Liver (tissue), 7 donors: ENCODE measurements at regions not wholly inside any gene's neighbourhood (a gene's known extent, or its start where the extent isn't known, plus 50 kb on each side); places are given as distances from the start of the nearest gene placed in this dataset.

Experiments used
- DNase-seq: peaks from one replicate; pipeline ENCODE4 v3.0.0-alpha.2; 2017; ENCODE audit warnings: low spot score
- H3K27ac ChIP-seq, 2 donors: one replicate each; pipeline ENCODE4 v1.7.0; 2013; ENCODE audit warnings: inconsistent platforms in 2 of 2, low read length in 2 of 2, control low read depth in 1 of 2, low read depth in 1 of 2, mild to moderate bottlenecking in 1 of 2
- H3K27me3 ChIP-seq, 4 donors: one replicate each; pipeline versions ENCODE4 v1.6.1 to v1.7.0; 2013; ENCODE audit warnings: low read length in 3 of 4, inconsistent platforms in 1 of 4, mild to moderate bottlenecking in 1 of 4, moderate library complexity in 1 of 4; ENCODE audit not compliant: control insufficient read depth in 4 of 4, insufficient read depth in 4 of 4
- H3K36me3 ChIP-seq, 4 donors: one replicate each; pipeline versions ENCODE4 v1.6.1 to v1.7.0; 2013; ENCODE audit warnings: low read length in 3 of 4, mild to moderate bottlenecking in 3 of 4, low read depth in 1 of 4, moderate library complexity in 1 of 4; ENCODE audit not compliant: control insufficient read depth in 4 of 4, insufficient read depth in 3 of 4
- H3K4me1 ChIP-seq, 4 donors: one replicate each; pipeline versions ENCODE4 v1.6.1 to v1.7.0; 2013; ENCODE audit warnings: low read length in 3 of 4, mild to moderate bottlenecking in 3 of 4, moderate library complexity in 1 of 4; ENCODE audit not compliant: control insufficient read depth in 4 of 4, insufficient read depth in 4 of 4
- H3K4me3 ChIP-seq, 3 donors: one replicate each; pipeline versions ENCODE4 v1.6.1 to v1.7.0; 2013; ENCODE audit warnings: low read length in 3 of 3, control low read depth in 1 of 3, low read depth in 1 of 3, mild to moderate bottlenecking in 1 of 3
- H3K9ac ChIP-seq, 2 donors: one replicate each; pipeline ENCODE4 v1.7.0; 2013; ENCODE audit warnings: low read length in 2 of 2, mild to moderate bottlenecking in 2 of 2, moderate library complexity in 2 of 2, control low read depth in 1 of 2, low read depth in 1 of 2
- H3K9me3 ChIP-seq, 4 donors: one replicate each; pipeline versions ENCODE4 v1.6.1 to v1.7.0; 2013; ENCODE audit warnings: low read length in 3 of 4; ENCODE audit not compliant: control insufficient read depth in 4 of 4
- EGR1 ChIP-seq, 2 donors: IDR thresholded peaks; 2 replicates each; pipeline ENCODE4 v1.6.1; 2016 to 2018; ENCODE audit warnings: antibody characterized with exemption in 2 of 2, low read depth in 2 of 2
- FOXA1 ChIP-seq: IDR thresholded peaks from 2 replicates; pipeline ENCODE4 v1.6.1; 2016; ENCODE audit warnings: antibody characterized with exemption
- GABPA ChIP-seq, 2 donors: IDR thresholded peaks in 1 of 2; conservative IDR thresholded peaks in 1 of 2; 2 replicates each; pipeline ENCODE4 v1.6.1; 2016; ENCODE audit warnings: antibody characterized with exemption in 2 of 2, mild to moderate bottlenecking in 1 of 2, moderate library complexity in 1 of 2
- HNF4A ChIP-seq, 2 donors: conservative IDR thresholded peaks; 2 replicates each; pipeline ENCODE4 v1.6.1; 2016; ENCODE audit warnings: antibody characterized with exemption in 2 of 2, mild to moderate bottlenecking in 2 of 2
- HNF4G ChIP-seq: IDR thresholded peaks from 2 replicates; pipeline ENCODE4 v1.6.1; 2016; ENCODE audit warnings: antibody characterized with exemption
- JUND ChIP-seq, 2 donors: IDR thresholded peaks; 2 replicates each; pipeline ENCODE4 v1.6.1; 2016; ENCODE audit warnings: antibody characterized with exemption in 2 of 2
- NR2F2 ChIP-seq: IDR thresholded peaks from 2 replicates; pipeline ENCODE4 v1.6.1; 2016; ENCODE audit warnings: antibody characterized with exemption
- RAD21 ChIP-seq, 2 donors: IDR thresholded peaks; 2 replicates each; pipeline ENCODE4 v1.6.1; 2016; ENCODE audit warnings: antibody characterized with exemption in 2 of 2, mild to moderate bottlenecking in 2 of 2
- SP1 ChIP-seq: IDR thresholded peaks from 2 replicates; pipeline ENCODE4 v1.6.1; 2018; ENCODE audit warnings: antibody characterized with exemption, mild to moderate bottlenecking
- TAF1 ChIP-seq: conservative IDR thresholded peaks from 2 replicates; pipeline ENCODE4 v1.6.1; 2016; ENCODE audit warnings: antibody characterized with exemption, mild to moderate bottlenecking
- YY1 ChIP-seq: IDR thresholded peaks from 2 replicates; pipeline ENCODE4 v1.6.1; 2016; ENCODE audit warnings: antibody characterized with exemption, mild to moderate bottlenecking
- WGBS: extraction: QIAGEN DNeasy Blood & Tissue Kit; methylation state at CpG from one replicate; pipeline ENCODE4 v1.1.7; 2013; 5-methylcytosine and 5-hydroxymethylcytosine counted together
- TF ChIP-seq, protein P1 (sequence below): IDR thresholded peaks from 2 replicates; pipeline ENCODE4 v1.6.1; 2016; ENCODE audit warnings: antibody characterized with exemption, mild to moderate bottlenecking
- TF ChIP-seq, protein P2 (sequence below): IDR thresholded peaks from 2 replicates; pipeline ENCODE4 v1.6.1; 2016; ENCODE audit warnings: antibody characterized with exemption
- TF ChIP-seq, protein P3 (sequence below): IDR thresholded peaks from 2 replicates; pipeline ENCODE4 v1.6.1; 2016; ENCODE audit warnings: antibody characterized with exemption
- TF ChIP-seq, protein P4 (sequence below): IDR thresholded peaks from 2 replicates; pipeline ENCODE4 v1.6.1; 2016; ENCODE audit warnings: antibody characterized with exemption
- donor health status: healthy.
- donor health status: healthy.
- donor health status: healthy.
- donor health status: healthy.

DNA sequence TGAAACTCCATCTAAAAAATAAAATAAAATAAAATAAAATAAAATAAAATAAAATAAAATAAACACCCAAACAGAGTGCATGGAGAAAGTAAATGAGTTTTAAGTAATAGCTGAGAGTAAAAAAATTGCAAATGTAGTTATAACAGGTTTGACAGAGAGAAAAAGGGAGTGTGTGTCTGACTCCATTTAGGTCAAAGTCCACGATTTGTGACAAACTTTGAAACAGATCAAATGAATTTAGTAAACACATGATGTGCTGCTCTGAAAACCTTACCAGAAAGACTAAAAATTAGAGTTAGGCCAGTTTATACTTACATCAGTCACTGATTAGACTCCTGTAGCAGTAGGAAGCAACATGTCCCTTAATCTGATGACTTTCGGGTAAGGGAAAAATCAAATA lies 346.6 kb downstream of the PARP8 start:
- no peak overlapping the region for H3K27ac ChIP-seq
- no peak for TF ChIP-seq EGR1 (IDR thresholded peaks at IDR 0.05; ENCODE audit: low read depth in 2 of 2)
- TF ChIP-seq HNF4G: no peak
- peak; percentile 22 for TF ChIP-seq YY1
- TF ChIP-seq, protein P1, sequence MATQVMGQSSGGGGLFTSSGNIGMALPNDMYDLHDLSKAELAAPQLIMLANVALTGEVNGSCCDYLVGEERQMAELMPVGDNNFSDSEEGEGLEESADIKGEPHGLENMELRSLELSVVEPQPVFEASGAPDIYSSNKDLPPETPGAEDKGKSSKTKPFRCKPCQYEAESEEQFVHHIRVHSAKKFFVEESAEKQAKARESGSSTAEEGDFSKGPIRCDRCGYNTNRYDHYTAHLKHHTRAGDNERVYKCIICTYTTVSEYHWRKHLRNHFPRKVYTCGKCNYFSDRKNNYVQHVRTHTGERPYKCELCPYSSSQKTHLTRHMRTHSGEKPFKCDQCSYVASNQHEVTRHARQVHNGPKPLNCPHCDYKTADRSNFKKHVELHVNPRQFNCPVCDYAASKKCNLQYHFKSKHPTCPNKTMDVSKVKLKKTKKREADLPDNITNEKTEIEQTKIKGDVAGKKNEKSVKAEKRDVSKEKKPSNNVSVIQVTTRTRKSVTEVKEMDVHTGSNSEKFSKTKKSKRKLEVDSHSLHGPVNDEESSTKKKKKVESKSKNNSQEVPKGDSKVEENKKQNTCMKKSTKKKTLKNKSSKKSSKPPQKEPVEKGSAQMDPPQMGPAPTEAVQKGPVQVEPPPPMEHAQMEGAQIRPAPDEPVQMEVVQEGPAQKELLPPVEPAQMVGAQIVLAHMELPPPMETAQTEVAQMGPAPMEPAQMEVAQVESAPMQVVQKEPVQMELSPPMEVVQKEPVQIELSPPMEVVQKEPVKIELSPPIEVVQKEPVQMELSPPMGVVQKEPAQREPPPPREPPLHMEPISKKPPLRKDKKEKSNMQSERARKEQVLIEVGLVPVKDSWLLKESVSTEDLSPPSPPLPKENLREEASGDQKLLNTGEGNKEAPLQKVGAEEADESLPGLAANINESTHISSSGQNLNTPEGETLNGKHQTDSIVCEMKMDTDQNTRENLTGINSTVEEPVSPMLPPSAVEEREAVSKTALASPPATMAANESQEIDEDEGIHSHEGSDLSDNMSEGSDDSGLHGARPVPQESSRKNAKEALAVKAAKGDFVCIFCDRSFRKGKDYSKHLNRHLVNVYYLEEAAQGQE: no peak
- TF ChIP-seq, protein P2, sequence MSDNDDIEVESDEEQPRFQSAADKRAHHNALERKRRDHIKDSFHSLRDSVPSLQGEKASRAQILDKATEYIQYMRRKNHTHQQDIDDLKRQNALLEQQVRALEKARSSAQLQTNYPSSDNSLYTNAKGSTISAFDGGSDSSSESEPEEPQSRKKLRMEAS: no peak
- no peak for TF ChIP-seq NR2F2
- TF ChIP-seq HNF4A (conservative IDR thresholded peaks at IDR 0.05): peak; percentile 52 to 59
- TF ChIP-seq TAF1: no peak
- no peak for TF ChIP-seq GABPA (IDR thresholded peaks at IDR 0.05 in 1 of 2, conservative IDR thresholded peaks at IDR 0.05 in 1 of 2)
- 67% methylated on average over 2 of the region's 2 CpGs for WGBS
- no peaks in the 10 kb centered on the region for H3K27me3 ChIP-seq
- no peak for DNase-seq
- peaks cover 0 to 3% (median 0%) of the 10 kb centered on the region in 4 donors for H3K4me1 ChIP-seq
- H3K4me3 ChIP-seq: no peak overlapping the region
- H3K9me3 ChIP-seq: no peaks in the 10 kb centered on the region
- no peak overlapping the region for H3K9ac ChIP-seq
- no peaks in the 10 kb centered on the region for H3K36me3 ChIP-seq

DNA sequence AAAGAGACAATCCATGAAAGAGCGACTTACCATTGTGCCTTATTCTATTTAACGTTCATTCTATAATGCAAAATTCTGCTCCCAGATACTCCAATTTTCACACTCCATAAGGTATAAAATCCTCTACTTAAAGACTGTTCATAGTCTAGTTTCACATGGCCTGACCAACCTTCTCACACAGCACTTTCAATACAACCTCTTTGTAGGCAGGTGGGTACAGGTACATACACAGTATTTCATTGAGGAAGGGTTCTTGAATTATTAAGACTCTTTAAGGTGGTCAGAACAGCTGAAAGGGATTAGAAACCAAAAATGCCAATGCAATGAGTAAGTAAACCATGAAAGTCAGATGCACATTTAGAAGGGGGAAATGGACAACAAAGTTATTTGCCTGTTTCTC lies 352.0 kb downstream of the PARP8 start:
- 95% methylated on average over 2 of the region's 2 CpGs for WGBS
- Histone ChIP-seq H3K27me3 (no peaks in the 10 kb centered on the region), H3K36me3 (no peaks in the 10 kb centered on the region), H3K9ac (no peak overlapping the region), H3K4me3 (no peak overlapping the region), H3K27ac (no peak overlapping the region), H3K4me1 (no peaks in the 10 kb centered on the region), H3K9me3 (no peaks in the 10 kb centered on the region)
- no peak for DNase-seq
- TF ChIP-seq HNF4A (conservative IDR thresholded peaks at IDR 0.05) (no peak), TAF1 (no peak), NR2F2 (no peak), JUND (IDR thresholded peaks at IDR 0.05) (no peak), RAD21 (IDR thresholded peaks at IDR 0.05) (no peak), YY1 (no peak), SP1 (no peak), GABPA (IDR thresholded peaks at IDR 0.05 in 1 of 2, conservative IDR thresholded peaks at IDR 0.05 in 1 of 2) (no peak), EGR1 (IDR thresholded peaks at IDR 0.05; ENCODE audit: low read depth in 2 of 2) (no peak), FOXA1 (no peak)
- TF ChIP-seq, protein P3, sequence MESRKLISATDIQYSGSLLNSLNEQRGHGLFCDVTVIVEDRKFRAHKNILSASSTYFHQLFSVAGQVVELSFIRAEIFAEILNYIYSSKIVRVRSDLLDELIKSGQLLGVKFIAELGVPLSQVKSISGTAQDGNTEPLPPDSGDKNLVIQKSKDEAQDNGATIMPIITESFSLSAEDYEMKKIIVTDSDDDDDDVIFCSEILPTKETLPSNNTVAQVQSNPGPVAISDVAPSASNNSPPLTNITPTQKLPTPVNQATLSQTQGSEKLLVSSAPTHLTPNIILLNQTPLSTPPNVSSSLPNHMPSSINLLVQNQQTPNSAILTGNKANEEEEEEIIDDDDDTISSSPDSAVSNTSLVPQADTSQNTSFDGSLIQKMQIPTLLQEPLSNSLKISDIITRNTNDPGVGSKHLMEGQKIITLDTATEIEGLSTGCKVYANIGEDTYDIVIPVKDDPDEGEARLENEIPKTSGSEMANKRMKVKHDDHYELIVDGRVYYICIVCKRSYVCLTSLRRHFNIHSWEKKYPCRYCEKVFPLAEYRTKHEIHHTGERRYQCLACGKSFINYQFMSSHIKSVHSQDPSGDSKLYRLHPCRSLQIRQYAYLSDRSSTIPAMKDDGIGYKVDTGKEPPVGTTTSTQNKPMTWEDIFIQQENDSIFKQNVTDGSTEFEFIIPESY: no peak
- TF ChIP-seq, protein P2: no peak
- TF ChIP-seq, protein P4, sequence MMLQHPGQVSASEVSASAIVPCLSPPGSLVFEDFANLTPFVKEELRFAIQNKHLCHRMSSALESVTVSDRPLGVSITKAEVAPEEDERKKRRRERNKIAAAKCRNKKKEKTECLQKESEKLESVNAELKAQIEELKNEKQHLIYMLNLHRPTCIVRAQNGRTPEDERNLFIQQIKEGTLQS: no peak
- TF ChIP-seq, protein P1: no peak
